Activated naive CD4-positive, alpha-beta T cell treated with anti-CD3 and anti-CD28 coated beads for 36 hours (primary cell): ENCODE measurements at regions not wholly inside any gene's neighbourhood (a gene's known extent, or its start where the extent isn't known, plus 50 kb on each side); places are given as distances from the start of the nearest gene placed in this dataset.
"Not testable (repeated sequence)": the region's sequence is repeated elsewhere in the genome, so short reads cannot be mapped to it uniquely, and the experiment has no call there.

Experiments
- CTCF ChIA-PET: fragments of 350-600 bp; sonication (Branson Sonifier 250); formaldehyde crosslinking; loops from one replicate; lab custom pipeline; 2021; ENCODE audit warnings: antibody characterized with exemption; lab: Charles Lee
- DNase-seq: peaks from one replicate; pipeline ENCODE4 v3.0.0-alpha.2; 2020
- H3K27ac Mint-ChIP-seq: one replicate; pipeline ENCODE4 v1.8.0; 2021; ENCODE audit warnings: mild to moderate bottlenecking, mixed read lengths
- H3K27me3 Mint-ChIP-seq: one replicate; pipeline ENCODE4 v1.8.0; 2021; ENCODE audit warnings: low read depth, mixed read lengths
- H3K36me3 Mint-ChIP-seq: one replicate; pipeline ENCODE4 v1.8.0; 2021; ENCODE audit warnings: low read depth, mixed read lengths
- H3K4me1 Mint-ChIP-seq: one replicate; pipeline ENCODE4 v1.8.0; 2021; ENCODE audit warnings: low read depth, mixed read lengths
- H3K4me3 Mint-ChIP-seq: one replicate; pipeline ENCODE4 v1.8.0; 2021; ENCODE audit warnings: mild to moderate bottlenecking, moderate library complexity, mixed read lengths
- H3K9me3 Mint-ChIP-seq: one replicate; pipeline ENCODE4 v1.8.0; 2021; ENCODE audit warnings: mixed read lengths
- intact Hi-C: fragments of 100-400 bp; cut with micrococcal nuclease; formaldehyde crosslinking; loops from one replicate; pipeline ENCODE4 v1.15.1; 2023

- H3K27ac Mint-ChIP-seq, CTCF ChIA-PET, H3K4me3 Mint-ChIP-seq, DNase-seq, H3K36me3 Mint-ChIP-seq, H3K4me1 Mint-ChIP-seq, H3K27me3 Mint-ChIP-seq: not testable (repeated sequence)
- intact Hi-C loops, result loop anchor here (10.0 kb wide), 1 partner anchor 114 kb away; no protein-coding TSS in a partner anchor
- H3K9me3 Mint-ChIP-seq, result peaks cover 43% of the 10 kb centered on the region
Measured at GRCh38 chr16:31581065-31581464, 53.4 kb downstream of the AHSP start.

- intact Hi-C loops, H3K4me1 Mint-ChIP-seq, DNase-seq, H3K4me3 Mint-ChIP-seq, H3K27ac Mint-ChIP-seq, CTCF ChIA-PET, H3K27me3 Mint-ChIP-seq: not testable (repeated sequence)
- peaks cover 13% of the 10 kb centered on the region for H3K36me3 Mint-ChIP-seq
- peaks cover 54% of the 10 kb centered on the region for H3K9me3 Mint-ChIP-seq
Measured at GRCh38 chr16:31601737-31602384, 74.2 kb downstream of the AHSP start.

- no peak overlapping the region for H3K4me3 Mint-ChIP-seq
- peaks cover 2% of the 10 kb centered on the region for H3K27me3 Mint-ChIP-seq
- H3K36me3 Mint-ChIP-seq, result peaks cover 3% of the 10 kb centered on the region
- H3K4me1 Mint-ChIP-seq, result no peaks in the 10 kb centered on the region
- CTCF ChIA-PET, result no interaction called here
- intact Hi-C loops, result no loop called here
- peaks cover 11% of the 10 kb centered on the region for H3K9me3 Mint-ChIP-seq
- DNase-seq, result no peak
- no peak overlapping the region for H3K27ac Mint-ChIP-seq
Measured at GRCh38 chr16:31618130-31618529, 90.4 kb downstream of the AHSP start.

- H3K4me1 Mint-ChIP-seq, result no peaks in the 10 kb centered on the region
- no peaks in the 10 kb centered on the region for H3K36me3 Mint-ChIP-seq
- intact Hi-C loops, result no loop called here
- DNase-seq, result no peak
- H3K4me3 Mint-ChIP-seq, result no peak overlapping the region
- peaks cover 6% of the 10 kb centered on the region for H3K9me3 Mint-ChIP-seq
- no peak overlapping the region for H3K27ac Mint-ChIP-seq
- CTCF ChIA-PET, result no interaction called here
- H3K27me3 Mint-ChIP-seq, result no peaks in the 10 kb centered on the region
Measured at GRCh38 chr16:31636433-31636832, 108.7 kb downstream of the AHSP start.

- H3K4me1 Mint-ChIP-seq, result no peaks in the 10 kb centered on the region
- intact Hi-C loops, result no loop called here
- CTCF ChIA-PET, result no interaction called here
- DNase-seq, result no peak
- no peak overlapping the region for H3K27ac Mint-ChIP-seq
- no peaks in the 10 kb centered on the region for H3K9me3 Mint-ChIP-seq
- no peak overlapping the region for H3K4me3 Mint-ChIP-seq
- H3K27me3 Mint-ChIP-seq, result no peaks in the 10 kb centered on the region
- no peaks in the 10 kb centered on the region for H3K36me3 Mint-ChIP-seq
Measured at GRCh38 chr16:31641279-31641678, 113.6 kb downstream of the AHSP start.

- H3K4me3 Mint-ChIP-seq, intact Hi-C loops, H3K27ac Mint-ChIP-seq, H3K36me3 Mint-ChIP-seq, CTCF ChIA-PET, H3K27me3 Mint-ChIP-seq, H3K4me1 Mint-ChIP-seq, DNase-seq: not testable (repeated sequence)
- peaks cover 11% of the 10 kb centered on the region for H3K9me3 Mint-ChIP-seq
Measured at GRCh38 chr16:31655674-31656073, 128.0 kb downstream of the AHSP start.

GRCh38 chr16:31664683-31665482 is 137.2 kb downstream of the AHSP start:
- Mint-ChIP-seq H3K4me3 (no peak overlapping the region), H3K27me3 (no peaks in the 10 kb centered on the region), H3K4me1 (no peaks in the 10 kb centered on the region), H3K27ac (no peak overlapping the region), H3K9me3 (peaks cover 14% of the 10 kb centered on the region), H3K36me3 (no peaks in the 10 kb centered on the region)
- DNase-seq, result no peak
- CTCF ChIA-PET, result no interaction called here
- intact Hi-C loops, result no loop called here

GRCh38 chr16:31674686-31675085 is 147.0 kb downstream of the AHSP start:
- peaks cover 6% of the 10 kb centered on the region for H3K4me1 Mint-ChIP-seq
- CTCF ChIA-PET, result no interaction called here
- H3K36me3 Mint-ChIP-seq, result peaks cover 1% of the 10 kb centered on the region
- peaks cover 11% of the 10 kb centered on the region for H3K9me3 Mint-ChIP-seq
- H3K27ac Mint-ChIP-seq, result no peak overlapping the region
- H3K4me3 Mint-ChIP-seq, result no peak overlapping the region
- intact Hi-C loops, result no loop called here
- peaks cover 3% of the 10 kb centered on the region for H3K27me3 Mint-ChIP-seq
- DNase-seq, result no peak

- intact Hi-C loops, result no loop called here
- Mint-ChIP-seq H3K36me3 (peaks cover 1% of the 10 kb centered on the region), H3K9me3 (peaks cover 3% of the 10 kb centered on the region), H3K27ac (no peak overlapping the region), H3K4me1 (peaks cover 6% of the 10 kb centered on the region), H3K4me3 (no peak overlapping the region), H3K27me3 (peaks cover 3% of the 10 kb centered on the region)
- CTCF ChIA-PET, result no interaction called here
- DNase-seq, result no peak
Measured at GRCh38 chr16:31676731-31677130, 149.0 kb downstream of the AHSP start.

- intact Hi-C loops, result no loop called here
- Mint-ChIP-seq H3K36me3 (peaks cover 4% of the 10 kb centered on the region), H3K9me3 (peaks cover 3% of the 10 kb centered on the region)
Measured at GRCh38 chr16:31678649-31679325, 151.1 kb downstream of the AHSP start.

GRCh38 chr16:31689331-31689730 is 161.6 kb downstream of the AHSP start:
- H3K4me1 Mint-ChIP-seq, intact Hi-C loops, H3K27me3 Mint-ChIP-seq, DNase-seq, CTCF ChIA-PET, H3K4me3 Mint-ChIP-seq, H3K27ac Mint-ChIP-seq, H3K36me3 Mint-ChIP-seq: not testable (repeated sequence)
- peaks cover 10% of the 10 kb centered on the region for H3K9me3 Mint-ChIP-seq

More at GRCh38 chr16:31678649-31679325, 151.1 kb downstream of the AHSP start:
- H3K27me3 Mint-ChIP-seq, result peaks cover 6% of the 10 kb centered on the region
- DNase-seq, result no peak
- H3K4me1 Mint-ChIP-seq, result peaks cover 6% of the 10 kb centered on the region
- no peak overlapping the region for H3K27ac Mint-ChIP-seq
- H3K4me3 Mint-ChIP-seq, result no peak overlapping the region
- CTCF ChIA-PET, result no interaction called here

- DNase-seq, H3K27ac Mint-ChIP-seq, H3K4me3 Mint-ChIP-seq: not testable (repeated sequence)
Measured at GRCh38 chr16:31692338-31692737, 164.6 kb downstream of the AHSP start.

More at GRCh38 chr16:31692338-31692737, 164.6 kb downstream of the AHSP start:
- intact Hi-C loops, result loop anchor here (10.0 kb wide), 2 partner anchors 108 to 308 kb away; no protein-coding TSS in a partner anchor
- H3K4me1 Mint-ChIP-seq, H3K36me3 Mint-ChIP-seq, H3K9me3 Mint-ChIP-seq, H3K27me3 Mint-ChIP-seq, CTCF ChIA-PET: not testable (repeated sequence)
